GM12801 (cell line): ENCODE measurements at regions not wholly inside any gene's neighbourhood (a gene's known extent, or its start where the extent isn't known, plus 50 kb on each side); places are given as distances from the start of the nearest gene placed in this dataset.

Experiments
- CTCF ChIP-seq: IDR thresholded peaks from one replicate; pipeline ENCODE4 v1.5.1; 2011; ENCODE audit warnings: control low read depth; ENCODE audit not compliant: insufficient read length; ENCODE audit errors: extremely low read depth

GRCh38 chr6:19569563-19569962, 267.6 kb upstream of the ID4 start:
- no peak for TF ChIP-seq CTCF

- no peak for TF ChIP-seq CTCF
Measured at GRCh38 chr6:19571176-19571575, 266.0 kb upstream of the ID4 start.

- TF ChIP-seq CTCF: no peak
Measured at GRCh38 chr6:19578481-19578880, 258.7 kb upstream of the ID4 start.

GRCh38 chr6:19587238-19587942, 249.8 kb upstream of the ID4 start:
- no peak for TF ChIP-seq CTCF

- TF ChIP-seq CTCF: no peak
Measured at GRCh38 chr6:19590501-19591131, 246.6 kb upstream of the ID4 start.

- no peak for TF ChIP-seq CTCF
Measured at GRCh38 chr6:19597809-19598320, 239.3 kb upstream of the ID4 start.

GRCh38 chr6:19599796-19600464, 237.2 kb upstream of the ID4 start:
- TF ChIP-seq CTCF: no peak
